HG02623 (cell line): ENCODE measurements at regions not wholly inside any gene's neighbourhood (a gene's known extent, or its start where the extent isn't known, plus 50 kb on each side); places are given as distances from the start of the nearest gene placed in this dataset.

Source experiments
- ATAC-seq: cut with Tn5 transposase; IDR thresholded peaks from one replicate; pipeline ENCODE4 v1.9.1; 2021; ENCODE audit warnings: moderate library complexity; ENCODE audit not compliant: unreplicated experiment

DNA sequence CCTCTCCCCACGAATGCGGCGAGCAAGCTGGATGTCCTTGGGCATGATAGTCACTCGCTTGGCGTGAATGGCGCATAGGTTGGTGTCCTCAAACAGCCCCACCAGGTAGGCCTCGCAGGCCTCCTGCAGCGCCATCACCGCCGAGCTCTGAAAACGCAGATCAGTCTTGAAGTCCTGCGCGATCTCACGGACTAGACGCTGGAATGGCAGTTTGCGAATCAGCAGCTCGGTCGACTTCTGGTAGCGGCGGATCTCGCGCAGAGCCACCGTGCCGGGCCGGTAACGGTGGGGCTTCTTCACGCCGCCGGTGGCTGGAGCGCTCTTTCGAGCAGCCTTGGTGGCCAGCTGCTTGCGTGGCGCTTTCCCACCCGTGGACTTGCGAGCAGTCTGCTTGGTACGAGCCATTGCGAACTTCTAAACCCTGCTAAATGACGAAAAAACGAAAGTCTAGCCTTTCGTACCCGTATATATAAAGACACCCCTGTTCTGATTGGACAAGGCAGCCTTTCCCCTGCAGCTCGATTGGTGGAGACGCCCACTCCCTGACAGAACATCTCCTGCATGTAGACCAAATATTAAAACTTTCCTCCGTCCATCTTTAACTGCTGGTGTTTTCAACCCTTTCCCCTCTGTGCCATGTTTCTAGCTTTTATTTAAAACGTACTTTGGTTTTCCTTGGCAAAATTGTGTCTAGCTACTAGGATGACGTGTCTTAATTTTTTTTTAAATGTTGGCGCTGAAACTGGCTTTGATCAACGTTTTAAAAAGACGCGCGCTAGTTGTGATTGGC lies 109.8 kb downstream of the HFE start:
- peak; percentile 39 for ATAC-seq

DNA sequence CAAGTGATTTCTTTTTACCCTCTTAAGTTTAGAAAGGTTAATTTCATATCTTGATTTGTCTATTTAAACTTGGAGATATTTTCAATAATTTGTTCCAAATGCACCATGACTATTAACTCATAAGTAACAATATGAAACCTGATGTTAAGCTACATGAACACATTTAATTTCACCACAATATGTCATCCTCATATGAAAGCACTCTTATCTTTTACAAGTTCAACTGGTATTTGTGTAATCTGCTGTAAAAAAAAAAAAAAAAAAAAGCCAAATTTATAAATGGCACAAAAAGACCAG lies 110.4 kb downstream of the HFE start:
- no peak for ATAC-seq

DNA sequence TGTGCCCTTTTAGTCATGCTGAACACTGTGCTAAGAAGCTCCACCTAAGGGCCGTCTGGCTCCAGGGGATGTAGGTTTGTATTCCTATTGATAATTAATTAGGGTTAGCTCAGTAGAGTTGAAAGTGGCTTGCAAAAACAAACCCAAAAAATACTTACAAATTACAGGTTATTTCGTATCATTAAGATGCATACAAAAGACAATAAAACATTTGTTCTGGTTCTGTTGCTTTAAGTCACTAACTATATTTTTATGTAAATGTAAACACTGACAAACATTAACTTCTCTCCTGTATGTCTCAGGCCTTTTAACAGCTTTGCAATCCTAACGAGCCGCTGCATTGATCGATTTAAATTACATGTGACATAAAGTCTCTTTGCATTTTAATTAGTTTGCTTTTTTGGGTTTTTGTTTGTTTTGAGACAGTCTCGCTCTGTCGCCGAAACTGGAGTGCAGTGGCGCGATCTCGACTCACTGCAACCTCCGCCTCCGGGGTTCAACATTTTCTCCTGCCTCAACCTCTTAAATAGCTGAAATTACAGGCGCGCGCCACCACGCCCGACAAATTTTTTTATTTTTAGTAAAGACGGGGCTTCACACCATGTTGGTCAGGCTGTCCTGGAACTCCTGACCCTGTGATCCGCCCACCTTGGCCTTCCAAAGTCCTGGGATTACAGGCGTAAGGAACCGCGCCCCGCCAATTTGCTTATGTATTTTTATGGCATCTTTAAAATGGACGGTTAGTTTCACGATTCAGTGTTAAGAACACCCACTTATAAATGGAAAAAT lies 110.9 kb downstream of the HFE start:
- no peak for ATAC-seq

DNA sequence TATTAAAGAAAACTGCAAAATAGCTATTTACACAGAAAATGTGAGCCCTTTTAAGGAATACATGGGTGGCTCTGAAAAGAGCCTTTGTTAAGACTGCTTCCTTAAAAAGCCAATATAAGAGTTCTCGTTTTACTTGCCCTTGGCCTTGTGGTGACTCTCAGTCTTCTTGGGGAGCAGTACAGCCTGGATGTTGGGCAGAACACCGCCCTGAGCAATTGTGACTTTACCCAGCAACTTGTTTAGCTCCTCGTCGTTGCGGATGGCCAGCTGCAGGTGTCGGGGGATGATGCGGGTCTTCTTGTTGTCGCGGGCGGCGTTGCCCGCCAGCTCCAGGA lies 111.5 kb downstream of the HFE start:
- ATAC-seq = peak; percentile 5

DNA sequence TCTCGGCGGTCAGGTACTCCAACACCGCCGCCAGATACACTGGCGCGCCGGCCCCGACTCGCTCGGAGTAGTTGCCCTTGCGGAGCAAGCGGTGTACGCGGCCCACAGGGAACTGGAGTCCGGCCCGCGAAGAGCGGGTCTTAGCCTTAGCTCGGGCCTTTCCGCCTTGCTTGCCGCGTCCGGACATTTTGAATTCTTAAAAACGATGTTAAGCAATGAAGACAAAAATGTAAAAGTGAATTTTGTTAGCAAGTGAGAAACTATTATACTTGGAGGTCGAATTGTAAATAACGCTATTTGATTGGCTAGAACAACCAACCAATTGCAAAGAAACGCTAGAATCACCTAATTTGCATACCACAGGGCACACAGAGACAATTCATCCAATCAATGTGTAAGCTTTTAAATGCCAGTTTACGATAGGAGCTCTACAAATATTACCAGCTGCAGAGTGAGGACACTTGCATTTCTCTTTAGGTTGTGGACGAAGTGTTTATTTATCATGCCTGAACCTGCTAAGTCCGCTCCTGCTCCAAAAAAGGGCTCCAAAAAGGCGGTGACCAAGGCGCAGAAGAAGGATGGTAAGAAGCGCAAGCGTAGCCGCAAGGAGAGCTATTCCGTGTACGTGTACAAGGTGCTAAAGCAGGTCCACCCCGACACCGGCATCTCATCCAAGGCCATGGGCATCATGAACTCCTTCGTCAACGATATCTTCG lies 112.0 kb downstream of the HFE start:
- ATAC-seq = peak; percentile 47

DNA sequence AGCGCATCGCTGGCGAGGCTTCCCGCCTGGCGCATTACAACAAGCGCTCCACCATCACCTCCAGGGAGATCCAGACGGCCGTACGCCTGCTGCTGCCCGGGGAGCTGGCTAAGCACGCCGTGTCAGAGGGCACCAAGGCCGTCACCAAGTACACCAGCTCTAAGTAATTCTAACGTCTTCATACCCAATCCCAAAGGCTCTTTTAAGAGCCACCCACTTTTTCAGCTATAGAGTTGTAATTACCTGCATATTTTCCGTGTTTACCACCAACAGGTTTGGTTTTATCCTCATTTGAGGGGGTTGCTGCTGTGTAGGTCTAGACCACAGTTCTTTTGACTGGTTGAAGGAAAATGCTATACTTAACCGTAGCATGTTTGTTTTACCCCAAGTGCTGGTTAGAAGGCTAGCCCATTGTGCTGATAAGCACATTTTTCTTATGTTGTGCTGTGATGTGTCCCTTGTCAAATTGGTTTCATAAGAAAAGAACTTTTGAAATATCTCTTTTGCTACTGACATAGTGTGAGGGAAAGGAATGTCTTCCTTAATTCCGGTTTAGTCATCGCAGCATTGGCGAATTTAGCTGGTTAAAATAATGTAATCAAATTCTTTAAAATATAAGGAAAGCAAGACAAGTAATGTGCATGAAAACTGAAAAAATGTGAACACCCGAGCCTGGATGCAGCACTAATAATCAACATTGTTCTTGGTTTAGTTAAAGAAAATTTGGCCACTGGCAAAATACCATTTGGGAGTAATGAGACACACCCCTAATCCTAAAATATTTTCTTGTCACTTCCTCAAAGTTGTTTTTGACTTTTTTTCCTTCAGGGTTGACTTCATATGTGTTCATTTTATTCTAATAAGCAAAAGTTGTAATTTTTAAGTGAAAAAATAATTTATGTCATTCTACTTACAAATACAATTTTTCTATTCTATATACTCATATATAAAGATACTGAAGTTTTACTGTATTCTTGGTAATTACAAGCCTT lies 112.8 kb downstream of the HFE start:
- no peak for ATAC-seq

DNA sequence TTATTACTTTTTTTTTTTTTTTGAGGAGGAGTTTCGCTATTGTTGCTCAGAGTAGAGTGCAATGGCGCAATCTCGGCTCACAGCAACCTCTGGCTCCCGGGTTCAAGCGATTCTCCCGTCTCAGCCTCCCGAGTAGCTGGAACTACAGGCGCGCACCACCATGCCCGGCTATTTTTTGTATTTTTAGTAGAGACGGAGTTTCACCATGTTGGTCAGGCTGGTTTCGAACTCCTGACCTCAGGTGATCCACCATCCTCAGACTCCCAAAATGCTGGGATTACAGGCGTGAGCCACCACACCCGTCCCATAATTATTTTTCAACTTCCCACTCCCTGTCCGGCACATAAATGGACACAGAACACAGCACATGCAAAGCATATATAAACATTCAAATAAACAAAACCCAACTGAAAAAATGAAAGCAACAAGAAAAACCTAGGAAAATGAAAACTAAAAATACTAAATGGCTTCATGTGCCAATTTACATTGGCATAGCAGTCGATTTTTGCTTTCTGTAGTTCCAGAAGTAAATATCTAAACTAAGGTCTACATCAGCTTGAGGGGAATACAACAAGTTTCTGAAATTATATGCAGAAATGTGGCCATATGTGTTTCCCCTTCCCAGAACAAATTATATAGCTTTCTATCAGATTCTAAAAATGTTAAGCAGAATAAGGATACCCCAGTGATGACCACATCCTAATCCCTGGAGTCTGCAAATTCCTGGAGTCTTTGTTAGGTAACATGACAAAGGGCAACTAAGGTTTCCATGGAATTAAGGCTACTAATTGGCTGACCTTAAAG lies 113.9 kb downstream of the HFE start:
- no peak for ATAC-seq

DNA sequence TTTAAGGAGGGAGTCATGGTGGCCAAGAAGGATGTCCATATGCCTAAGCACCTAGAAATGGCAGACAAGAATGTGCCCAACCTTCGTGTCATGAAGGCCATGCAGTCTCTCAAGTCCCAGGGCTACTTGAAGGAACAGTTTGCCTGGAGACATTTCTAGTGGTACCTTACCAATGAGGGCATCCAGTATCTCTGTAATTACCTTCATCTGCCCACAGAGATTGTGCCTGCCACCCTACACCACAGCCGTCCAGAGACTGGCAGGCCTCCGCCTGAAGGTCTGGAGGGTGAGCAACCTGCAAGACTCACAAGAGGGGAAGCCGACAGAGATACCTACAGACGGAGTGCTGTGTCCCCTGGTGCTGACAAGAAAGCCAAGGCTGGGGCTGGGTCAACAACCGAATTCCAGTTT lies 115.0 kb downstream of the HFE start:
- ATAC-seq = no peak

DNA sequence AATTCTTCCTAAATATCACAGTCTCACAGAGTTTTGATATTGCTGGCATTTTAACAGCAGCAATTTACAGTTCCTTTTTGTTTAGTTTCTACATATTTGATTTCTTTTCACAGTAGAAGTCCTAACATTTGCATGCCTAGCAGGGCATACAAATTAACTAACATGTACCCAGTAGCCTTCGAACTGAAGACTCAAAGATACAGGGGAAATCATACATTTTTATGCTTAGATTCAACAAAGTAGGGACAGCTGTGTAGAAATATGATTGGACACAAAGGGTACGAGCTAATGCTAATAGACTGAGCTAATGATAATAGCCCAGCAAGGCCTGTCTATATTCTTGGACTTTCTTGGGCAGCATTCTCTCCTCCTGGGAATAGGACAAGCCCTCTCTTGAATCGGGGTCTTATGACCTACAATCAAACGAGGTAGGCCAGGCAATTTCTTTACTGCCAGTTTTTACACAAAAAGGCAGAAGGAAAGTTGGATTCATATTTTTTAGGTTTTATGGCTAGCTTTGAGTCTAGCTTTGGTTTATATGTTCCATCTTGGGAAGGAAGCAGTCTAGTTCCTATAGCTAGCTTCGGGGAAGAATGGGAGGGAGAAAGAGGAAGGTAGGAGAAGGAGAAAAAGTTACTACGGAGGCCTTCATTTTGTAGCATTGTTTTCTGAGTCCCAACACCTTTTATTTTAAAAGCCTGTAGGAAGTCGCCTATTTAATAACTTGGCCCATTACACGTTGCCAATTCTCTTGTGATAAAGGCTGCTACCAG lies 115.8 kb downstream of the HFE start:
- ATAC-seq = no peak

DNA sequence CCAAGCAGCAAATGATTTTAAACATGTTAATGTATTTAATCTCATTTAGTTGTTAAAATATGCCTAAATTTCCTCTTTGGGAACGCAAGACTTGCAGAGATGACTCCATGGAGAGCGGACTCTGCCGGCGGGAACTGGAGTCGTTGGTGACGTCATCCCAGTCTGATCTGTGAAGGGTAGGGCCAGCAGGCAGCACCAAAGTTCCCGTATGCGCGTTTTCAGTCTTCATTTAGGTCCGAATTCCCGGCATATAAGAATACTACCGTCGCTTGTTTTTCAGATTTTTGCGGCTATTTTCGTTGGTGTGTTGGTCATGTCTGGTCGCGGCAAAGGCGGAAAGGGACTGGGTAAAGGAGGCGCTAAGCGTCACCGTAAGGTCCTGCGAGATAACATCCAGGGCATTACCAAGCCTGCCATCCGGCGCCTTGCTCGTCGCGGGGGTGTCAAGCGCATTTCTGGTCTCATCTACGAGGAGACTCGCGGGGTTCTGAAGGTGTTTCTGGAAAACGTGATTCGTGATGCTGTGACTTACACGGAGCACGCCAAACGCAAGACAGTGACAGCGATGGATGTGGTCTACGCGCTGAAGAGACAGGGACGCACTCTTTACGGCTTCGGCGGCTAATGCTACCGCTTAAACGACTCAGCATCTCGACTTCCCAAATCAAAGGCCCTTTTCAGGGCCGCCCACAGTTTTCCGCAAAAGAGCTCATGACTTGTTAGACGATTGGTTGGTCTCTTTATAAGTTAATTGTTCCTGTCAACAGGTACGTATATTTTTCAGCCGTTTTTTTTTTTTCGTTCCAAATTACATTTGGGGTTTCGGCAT lies 117.3 kb downstream of the HFE start:
- peak; percentile 44 for ATAC-seq

DNA sequence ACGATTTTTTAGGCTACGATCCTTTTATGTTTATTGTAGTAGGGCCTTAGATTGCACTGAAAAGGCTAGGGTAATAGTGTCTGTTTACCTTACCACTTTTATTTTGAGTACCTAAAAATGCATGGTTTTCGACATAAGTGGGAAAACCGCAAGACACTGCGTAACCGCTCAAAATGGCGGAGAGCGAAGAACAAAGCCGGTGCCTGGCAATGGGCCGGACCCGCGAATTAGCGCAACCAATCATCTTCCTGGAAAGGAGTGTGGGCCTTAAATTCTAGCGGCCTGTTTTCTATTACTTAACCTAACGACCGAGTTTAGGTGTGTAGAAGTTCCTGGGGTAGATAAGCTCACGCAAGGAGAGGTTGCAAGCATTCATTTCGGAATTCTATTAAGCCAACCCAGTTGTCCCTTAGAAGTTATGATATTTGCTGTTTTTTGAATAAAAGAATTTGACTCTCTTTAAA lies 118.0 kb downstream of the HFE start:
- peak; percentile 42 for ATAC-seq

DNA sequence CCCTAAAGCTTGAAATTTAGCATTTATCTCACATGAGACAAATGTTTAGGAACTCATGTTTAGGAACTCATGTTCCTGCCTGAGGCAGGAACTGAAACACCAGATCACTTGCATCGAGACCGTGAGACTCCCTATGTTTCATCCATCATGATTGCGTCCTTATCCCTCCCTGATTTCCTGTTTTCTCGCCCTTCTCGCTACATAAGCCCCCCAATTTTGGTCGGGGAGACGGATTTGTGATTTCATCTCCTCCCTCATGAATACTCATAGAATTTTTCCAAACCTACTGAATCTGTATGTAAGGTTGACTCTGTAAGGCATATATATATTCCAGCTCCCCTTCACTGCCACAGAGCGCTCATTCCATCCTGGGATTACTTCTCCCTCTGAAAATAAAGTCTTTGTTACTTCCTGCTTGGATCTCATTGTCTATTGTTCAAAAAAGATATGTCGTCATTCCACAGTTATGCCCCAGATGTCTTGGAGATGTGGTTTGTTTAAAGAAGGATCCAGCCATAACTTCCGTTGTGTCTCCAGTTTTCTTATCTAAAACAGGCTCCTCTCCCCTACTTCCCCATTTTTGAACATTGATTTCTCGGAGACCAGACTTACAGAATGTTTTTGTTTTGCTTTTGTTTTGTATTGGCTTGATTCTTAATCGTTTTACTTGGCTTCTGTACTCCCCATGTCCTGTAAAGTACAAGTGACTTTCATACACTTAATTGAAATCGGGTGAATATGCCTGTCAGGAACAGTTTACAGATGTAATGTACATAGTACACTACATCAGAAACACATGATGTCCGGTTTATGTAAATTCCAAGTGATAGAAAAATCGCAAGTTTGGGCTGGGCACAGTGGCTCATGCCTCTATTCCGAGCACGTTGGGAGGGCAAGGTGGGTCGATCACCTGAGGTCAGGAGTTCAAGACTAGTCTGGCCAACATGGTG lies 118.7 kb downstream of the HFE start:
- ATAC-seq = no peak

DNA sequence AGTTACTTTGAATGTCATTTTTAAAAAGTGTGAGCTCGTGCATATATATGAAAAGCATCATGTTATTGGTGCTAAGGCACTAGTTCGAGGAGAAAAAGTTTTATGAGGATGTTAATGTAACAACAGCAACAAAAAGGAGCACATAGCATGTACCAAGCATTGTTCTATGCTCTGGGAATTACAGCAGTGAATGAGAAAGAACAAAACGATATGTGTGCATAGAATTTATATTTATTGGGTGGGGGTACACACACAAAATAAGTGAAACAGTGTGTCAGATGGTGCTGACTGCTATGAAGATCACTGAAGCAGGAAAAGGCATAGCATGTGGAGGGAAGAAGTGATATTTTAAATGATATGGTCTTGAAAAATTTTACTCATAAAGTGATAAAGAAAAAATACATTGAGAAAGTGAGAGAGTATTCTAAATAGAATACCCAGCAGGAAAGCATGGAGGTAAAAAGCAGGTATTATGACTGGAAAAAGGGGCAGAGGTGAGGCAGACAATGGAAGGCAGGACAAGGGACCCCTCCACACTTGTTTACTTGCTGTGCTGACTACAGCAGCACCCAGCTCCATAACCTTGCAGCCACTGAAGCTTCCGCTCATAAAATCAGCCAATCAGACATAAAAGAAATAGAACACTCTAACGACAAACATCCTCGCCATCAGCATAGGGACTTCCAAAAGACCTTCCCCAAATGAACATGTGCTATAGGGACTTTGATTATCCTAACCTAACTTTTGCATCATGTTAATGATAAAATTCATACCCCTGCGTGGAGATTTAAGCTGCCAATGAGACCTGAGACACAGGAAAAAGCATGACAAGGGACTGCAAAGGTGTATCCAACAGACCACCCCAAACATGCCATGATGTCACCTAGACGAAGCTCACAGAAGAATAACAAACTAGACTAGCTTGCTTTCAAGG lies 119.9 kb downstream of the HFE start:
- no peak for ATAC-seq

DNA sequence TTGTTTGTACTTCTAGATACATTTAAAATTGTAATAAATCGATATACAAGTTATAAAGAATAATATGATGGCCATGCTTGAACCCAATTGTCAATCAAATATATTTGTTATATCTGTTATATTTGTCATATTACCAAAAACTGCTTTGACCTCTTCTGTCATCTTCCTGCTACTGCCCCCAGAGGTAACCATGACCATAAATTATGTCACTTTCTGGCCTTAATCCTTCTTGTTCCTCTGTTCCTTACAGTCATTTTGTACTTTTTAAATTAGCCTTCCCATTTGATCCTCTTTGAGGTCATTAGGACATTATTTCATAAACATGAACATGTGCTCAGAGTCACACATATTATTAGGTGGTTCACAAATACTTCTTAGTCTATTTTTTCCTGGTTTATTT lies 124.7 kb downstream of the HFE start:
- ATAC-seq = no peak

DNA sequence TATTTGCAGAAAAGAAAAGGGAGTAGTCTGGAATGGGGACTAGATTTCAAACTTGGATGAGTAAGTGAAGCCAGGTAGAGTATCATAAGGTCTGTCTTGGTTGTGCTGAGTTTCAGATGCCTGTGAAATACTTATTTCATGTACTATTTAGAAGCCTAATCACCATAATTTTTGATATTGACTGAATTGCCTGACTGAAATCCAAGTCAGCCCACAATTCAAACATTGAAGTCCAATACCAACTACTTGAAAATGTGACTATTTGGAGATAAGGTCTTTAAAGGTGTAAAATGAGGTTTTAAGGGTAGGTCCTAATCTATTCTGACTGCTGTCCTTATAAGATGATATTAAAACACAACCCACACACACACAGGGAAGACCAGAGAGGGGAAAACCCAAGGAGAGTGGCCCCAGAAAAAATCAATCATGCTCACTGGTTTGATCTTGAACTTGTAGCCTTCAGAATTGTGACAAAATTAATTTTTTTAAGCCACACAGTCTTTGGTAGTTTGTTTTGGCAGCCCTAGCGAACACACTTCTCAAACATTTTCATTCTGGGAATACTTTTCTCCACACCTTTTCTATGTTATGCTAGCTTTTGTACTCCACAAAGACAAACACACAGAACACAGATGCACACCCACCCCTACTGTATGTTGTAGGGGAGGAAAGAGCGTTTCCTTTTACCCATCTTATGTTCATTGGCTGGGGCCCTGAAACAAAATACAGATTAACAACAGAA lies 126.3 kb downstream of the HFE start:
- ATAC-seq = no peak
